GM18870 (cell line): ENCODE measurements at regions not wholly inside any gene's neighbourhood (a gene's known extent, or its start where the extent isn't known, plus 50 kb on each side); places are given as distances from the start of the nearest gene placed in this dataset.

ENCODE experiments used
- ATAC-seq: cut with Tn5 transposase; IDR thresholded peaks from one replicate; pipeline ENCODE4 v1.9.1; 2021; ENCODE audit warnings: moderate library complexity; ENCODE audit not compliant: unreplicated experiment

- peak; percentile 68 for ATAC-seq
These were observed 93.9 kb upstream of the AGR3 start for GRCh38 chr7:16975712-16976111.

GRCh38 chr7:16978358-16979244, 96.8 kb upstream of the AGR3 start:
- no peak for ATAC-seq

GRCh38 chr7:16980539-16980938, 98.8 kb upstream of the AGR3 start:
- ATAC-seq = no peak

GRCh38 chr7:16982640-16983350, 101.0 kb upstream of the AGR3 start:
- ATAC-seq = no peak

- ATAC-seq = no peak
These were observed 102.6 kb upstream of the AGR3 start for GRCh38 chr7:16984375-16984774.

- ATAC-seq = no peak
These were observed 103.8 kb upstream of the AGR3 start for GRCh38 chr7:16985621-16986020.

- ATAC-seq = no peak
These were observed 105.0 kb upstream of the AGR3 start for GRCh38 chr7:16986755-16987154.

- no peak for ATAC-seq
These were observed 108.1 kb upstream of the AGR3 start for GRCh38 chr7:16989811-16990413.

- ATAC-seq = no peak
These were observed 109.8 kb upstream of the AGR3 start for GRCh38 chr7:16991551-16991950.

- no peak for ATAC-seq
These were observed 111.8 kb upstream of the AGR3 start for GRCh38 chr7:16993543-16993942.

GRCh38 chr7:16998481-16999051, 116.8 kb upstream of the AGR3 start:
- no peak for ATAC-seq

GRCh38 chr7:16999541-17000267, 117.9 kb upstream of the AGR3 start:
- ATAC-seq = no peak

- ATAC-seq = no peak
These were observed 123.5 kb upstream of the AGR3 start for GRCh38 chr7:17005271-17005670.

- ATAC-seq = no peak
These were observed 126.1 kb upstream of the AGR3 start for GRCh38 chr7:17007841-17008240.

GRCh38 chr7:17009007-17009719, 127.4 kb upstream of the AGR3 start:
- ATAC-seq = no peak

- no peak for ATAC-seq
These were observed 128.2 kb upstream of the AGR3 start for GRCh38 chr7:17009933-17010332.

GRCh38 chr7:17010637-17011300, 129.0 kb upstream of the AGR3 start:
- no peak for ATAC-seq

- ATAC-seq = no peak
These were observed 131.4 kb upstream of the AGR3 start for GRCh38 chr7:17013204-17013603.

- no peak for ATAC-seq
These were observed 132.9 kb upstream of the AGR3 start for GRCh38 chr7:17014686-17015085.

- ATAC-seq = no peak
These were observed 133.8 kb upstream of the AGR3 start for GRCh38 chr7:17015598-17016031.
